ENCODE measurements at regions not wholly inside any gene's neighbourhood (a gene's known extent, or its start where the extent isn't known, plus 50 kb on each side); places are given as distances from the start of the nearest gene placed in this dataset.

- TF ChIP-seq SIN3A (IDR thresholded peaks at IDR 0.05; ENCODE audit: borderline replicate concordance, insufficient read depth, low read length) (no peak), REST (IDR thresholded peaks at IDR 0.05; ENCODE audit: insufficient read depth in 1 of 2, low read depth in 2 of 2, low read length in 2 of 2) (no peak), TAF1 (IDR thresholded peaks at IDR 0.05; ENCODE audit: borderline replicate concordance, insufficient read depth, low read length) (no peak)
Measured at GRCh38 chr21:22650226-22650625, 1652.0 kb downstream of the NCAM2 start.
